K562 (cell line): ENCODE measurements at regions not wholly inside any gene's neighbourhood (a gene's known extent, or its start where the extent isn't known, plus 50 kb on each side); places are given as distances from the start of the nearest gene placed in this dataset.

Source experiments
- ATAC-seq: fragments of 200-7000 bp; cut with Tn5 transposase; 3 replicates; pipeline ENCODE4 v1.9.1; 2020; ENCODE audit warnings: moderate library complexity
- BruUV-seq: library from RNA; stranded (reverse); fragments of 400-500 nt; replicated peaks from 2 replicates; lab custom pipeline; 2021; lab: Mats Ljungman, UMichigan
- CTCF ChIA-PET: fragments of 300-600 bp; formaldehyde crosslinking; extraction: SDS; loops from one replicate; lab custom pipeline; 2021; ENCODE audit warnings: low intra/inter-chr PET ratio; lab: Yijun Ruan, JAX
- POLR2A ChIA-PET: fragments of 300-600, 350-650 bp; sonication (Branson Sonifier 250); formaldehyde crosslinking; extraction: SDS; loops from one replicate; lab custom pipeline; 2021; ENCODE audit warnings: antibody characterized with exemption, inconsistent platforms; lab: Yijun Ruan, JAX
- DNase-seq, 4 experiments: peaks; one replicate each; pipeline versions ENCODE4 v3.0.0 to v3.0.0-alpha.2; 2011 to 2018; ENCODE audit warnings: low spot score in 3 of 4, mixed read lengths in 3 of 4; ENCODE audit errors: extremely low read depth in 1 of 4
- FAIRE-seq: peaks from 2 replicates; lab custom pipeline; 2011; peaks lifted over from hg19 to GRCh38; lab: Jason Lieb, UNC
- H2AFZ ChIP-seq: 2 replicates; pipeline ENCODE4 v1.6.0; 2011; ENCODE audit warnings: low read depth, low read length, control low read depth, inconsistent platforms
- H3K27ac ChIP-seq: fragments of 200-600 bp; 3 replicates; pipeline ENCODE4 v1.8.0; 2011; ENCODE audit warnings: low read depth, mild to moderate bottlenecking, control low read depth, inconsistent platforms, low read length, moderate library complexity, mixed read lengths; ENCODE audit errors: extremely low read depth
- H3K27me3 ChIP-seq, 2 experiments: fragments of 300-600 bp in 1 of 2; 2 replicates in 1 of 2; 3 replicates in 1 of 2; pipeline versions ENCODE4 v1.6.0 to v1.8.0; 2011; ENCODE audit warnings: inconsistent platforms in 2 of 2, low read length in 2 of 2, mild to moderate bottlenecking in 1 of 2, mixed read lengths in 1 of 2, moderate library complexity in 1 of 2; ENCODE audit not compliant: control insufficient read depth in 2 of 2, insufficient read depth in 2 of 2
- H3K36me3 ChIP-seq: fragments of 300-600 bp; 3 replicates; pipeline ENCODE4 v1.8.0; 2011; ENCODE audit warnings: mild to moderate bottlenecking, low read length, inconsistent platforms; ENCODE audit not compliant: control insufficient read depth, insufficient read depth
- H3K4me1 ChIP-seq, 2 experiments: fragments of 200-600 bp in 1 of 2; replicated peaks in 1 of 2; 2 replicates in 1 of 2; 3 replicates in 1 of 2; pipeline versions ENCODE4 v1.5.1 to v1.8.0; 2011; ENCODE audit warnings: inconsistent platforms in 2 of 2, low read length in 2 of 2, mild to moderate bottlenecking in 1 of 2, mixed read lengths in 1 of 2, moderate library complexity in 1 of 2; ENCODE audit not compliant: control insufficient read depth in 2 of 2, insufficient read depth in 2 of 2
- H3K4me2 ChIP-seq: 2 replicates; pipeline ENCODE4 v1.6.1; 2011; ENCODE audit warnings: low read length, control low read depth, inconsistent platforms, mixed read lengths; ENCODE audit not compliant: insufficient read depth
- H3K4me3 ChIP-seq: fragments of 200-600 bp; sonication (generic), shearing (Covaris generic); 2 replicates; pipeline ENCODE4 v1.5.1; 2016; ENCODE audit warnings: control low read depth, inconsistent platforms
- H3K79me2 ChIP-seq: fragments of 200-600 bp; 3 replicates; pipeline ENCODE4 v1.8.0; 2011; ENCODE audit warnings: low read length, inconsistent platforms; ENCODE audit not compliant: control insufficient read depth, insufficient read depth
- H3K9ac ChIP-seq, 2 experiments: 2 replicates each; pipeline versions ENCODE4 v1.6.0 to v1.6.1; 2011; ENCODE audit warnings: low read depth in 2 of 2, low read length in 2 of 2, control low read depth in 1 of 2, inconsistent platforms in 1 of 2, mild to moderate bottlenecking in 1 of 2, mixed read lengths in 1 of 2; ENCODE audit not compliant: insufficient read depth in 1 of 2
- H3K9me1 ChIP-seq: one replicate; pipeline ENCODE4 v1.6.0; 2011; ENCODE audit warnings: inconsistent platforms, mild to moderate bottlenecking, low read length, moderate library complexity; ENCODE audit not compliant: control insufficient read depth, insufficient read depth
- H3K9me3 ChIP-seq: replicated peaks from 2 replicates; pipeline ENCODE4 v1.5.1; 2011; ENCODE audit warnings: low read depth, low read length, inconsistent platforms; ENCODE audit not compliant: control insufficient read depth, insufficient read depth
- H4K20me1 ChIP-seq: replicated peaks from 2 replicates; pipeline ENCODE4 v1.6.1; 2011; ENCODE audit warnings: low read length, inconsistent platforms, mixed read lengths; ENCODE audit not compliant: control insufficient read depth, insufficient read depth
- ARID2 ChIP-seq: fragments of 450-650 bp; IDR thresholded peaks from 2 replicates; pipeline ENCODE4 v1.6.1; 2017; ENCODE audit warnings: antibody characterized with exemption, mild to moderate bottlenecking
- ARID3A ChIP-seq: IDR thresholded peaks from 2 replicates; pipeline ENCODE4 v1.6.1; 2012; ENCODE audit warnings: low read depth, low read length, improper control_type of control experiment, borderline replicate concordance
- C11orf30 ChIP-seq: fragments of 450-650 bp; IDR thresholded peaks from 2 replicates; pipeline ENCODE4 v1.6.1; 2016; ENCODE audit warnings: low read depth, mild to moderate bottlenecking
- E2F3 ChIP-seq: fragments of 250-450 bp; sonication (Bioruptor Pico); IDR thresholded peaks from 2 replicates; pipeline ENCODE4 v1.4.0; 2020; ENCODE audit warnings: mild to moderate bottlenecking
- GATAD2B ChIP-seq: fragments of 450-650 bp; IDR thresholded peaks from 2 replicates; pipeline ENCODE4 v1.6.1; 2017; ENCODE audit warnings: mild to moderate bottlenecking, borderline replicate concordance
- KAT2B ChIP-seq: IDR thresholded peaks from one replicate; pipeline ENCODE4 v1.6.1; 2012; ENCODE audit warnings: low read depth, mild to moderate bottlenecking, control low read depth, inconsistent platforms, low read length, moderate library complexity
- KDM1A ChIP-seq, 2 experiments: fragments of 450-650 bp; IDR thresholded peaks; 2 replicates each; pipeline ENCODE4 v1.6.1; 2016; ENCODE audit warnings: mild to moderate bottlenecking in 2 of 2
- MAFG ChIP-seq: fragments of 450-650 bp; conservative IDR thresholded peaks from 2 replicates; pipeline ENCODE4 v1.6.1; 2016; ENCODE audit warnings: missing genetic modification characterization, missing compliant biosample characterization
- POLR2H ChIP-seq: IDR thresholded peaks from 2 replicates; pipeline ENCODE4 v1.6.1; 2016; ENCODE audit warnings: missing genetic modification characterization, low read depth, mild to moderate bottlenecking, control low read depth, missing compliant biosample characterization, moderate library complexity
- TBL1XR1 ChIP-seq, 2 experiments: IDR thresholded peaks; 2 replicates each; pipeline ENCODE4 v1.6.1; 2012; ENCODE audit warnings: improper control_type of control experiment in 2 of 2, low read length in 2 of 2, mild to moderate bottlenecking in 1 of 2
- U2AF2 ChIP-seq: fragments of 200-400 bp; formaldehyde crosslinking; optimal IDR thresholded peaks from 2 replicates; pipeline ENCODE3; 2017; ENCODE audit warnings: low read depth, mild to moderate bottlenecking, low read length
- ZBTB9 ChIP-seq: fragments of 450-650 bp; formaldehyde crosslinking; IDR thresholded peaks from 2 replicates; pipeline ENCODE4 v1.4.0; 2020; ENCODE audit warnings: mild to moderate bottlenecking, moderate library complexity
- ZKSCAN8 ChIP-seq: fragments of 200-800 bp; sonication (Bioruptor generic); IDR thresholded peaks from 2 replicates; pipeline ENCODE4 v1.6.1; 2016; ENCODE audit warnings: missing genetic modification characterization, missing compliant biosample characterization
- ZNF316 ChIP-seq: fragments of 450-650 bp; IDR thresholded peaks from 2 replicates; pipeline ENCODE4 v1.6.1; 2016
- WGBS: fragments of 100-300 bp; shearing (Covaris generic); methylation state at CpG from one replicate; pipeline ENCODE4 v1.1.6; 2016; ENCODE audit warnings: low coverage, mixed read lengths; ENCODE audit not compliant: insufficient coverage; ENCODE audit errors: missing lambda C conversion rate; 5-methylcytosine and 5-hydroxymethylcytosine counted together
- in situ Hi-C: fragments of 300-500 bp; cut with MboI; formaldehyde crosslinking; loops from 4 replicates; pipeline ENCODE4 v1.15.0; 2018; ENCODE audit warnings: inconsistent platforms, mixed read lengths
- intact Hi-C: fragments of 100-400 bp; cut with micrococcal nuclease; formaldehyde crosslinking; loops from 2 replicates; pipeline ENCODE4 v1.14.2; 2022

- no peaks in the 10 kb centered on the region for H3K4me1 ChIP-seq
- in situ Hi-C loops, result no loop called here
- no peak overlapping the region for H3K4me2 ChIP-seq
- DNase-seq (no peak), ATAC-seq (no peak)
- no peak overlapping the region for H2AFZ ChIP-seq
- no peaks in the 10 kb centered on the region for H3K9me3 ChIP-seq
- POLR2A ChIA-PET, result no interaction called here
- H3K79me2 ChIP-seq, result no peaks in the 10 kb centered on the region
- TF ChIP-seq MAFG (tag) (peak; percentile 43; the same call in 1 of the 2 replicates), C11orf30 (peak; percentile 26; the same call in 1 of the 2 replicates), ZNF316 (peak; percentile 70), U2AF2 (no peak)
- TF ChIP-seq, all 486 proteins: peak for 3
- no peaks in the 10 kb centered on the region for H3K9me1 ChIP-seq
- H3K36me3 ChIP-seq, result no peaks in the 10 kb centered on the region
- no TSS peak for BruUV-seq
- H4K20me1 ChIP-seq, result no peaks in the 10 kb centered on the region
- no peaks in the 10 kb centered on the region for H3K27me3 ChIP-seq
- intact Hi-C loops, result no loop called here
- CTCF ChIA-PET, result no interaction called here
- no peak overlapping the region for H3K4me3 ChIP-seq
- 0% methylated on average over 2 of the region's 2 CpGs for WGBS
- no peak overlapping the region for H3K27ac ChIP-seq
- no peak for FAIRE-seq
- H3K9ac ChIP-seq, result no peak overlapping the region
These were observed 256.2 kb downstream of the MAN2A1 start for GRCh38 chr5:109945723-109946480.

GRCh38 chr5:109946610-109947009 lies 256.9 kb downstream of the MAN2A1 start:
- ChIA-PET POLR2A (interaction anchor here (0.6 kb wide), 1 partner anchor 110 kb away, joined by 3 read pairs; no protein-coding TSS in a partner anchor), CTCF (no interaction called here)
- Histone ChIP-seq H3K9me3 (no peaks in the 10 kb centered on the region), H3K4me2 (no peak overlapping the region), H3K79me2 (no peaks in the 10 kb centered on the region), H3K4me1 (no peaks in the 10 kb centered on the region), H3K27ac (no peak overlapping the region), H4K20me1 (no peaks in the 10 kb centered on the region), H3K9me1 (no peaks in the 10 kb centered on the region), H3K27me3 (no peaks in the 10 kb centered on the region), H3K4me3 (no peak overlapping the region), H2AFZ (no peak overlapping the region), H3K36me3 (no peaks in the 10 kb centered on the region), H3K9ac (no peak overlapping the region)
- FAIRE-seq (no peak), ATAC-seq (no peak), DNase-seq (no peak)
- 4% methylated on average over 4 of the region's 4 CpGs for WGBS
- in situ Hi-C loops (no loop called here), intact Hi-C loops (no loop called here)
- no TSS peak for BruUV-seq
- no peak for TF ChIP-seq ARID3A
- no peak for TF ChIP-seq ARID2
- TF ChIP-seq KDM1A (IDR thresholded peaks at IDR 0.05), result no peak
- no peak for TF ChIP-seq ZKSCAN8
- TF ChIP-seq KAT2B, result no peak
- no peak for TF ChIP-seq ZBTB9 (CRISPR knock-in tag)
- TF ChIP-seq TBL1XR1 (IDR thresholded peaks at IDR 0.05; ENCODE audit: low read length in 2 of 2), result no peak
- TF ChIP-seq GATAD2B, result no peak
- no peak for TF ChIP-seq E2F3 (CRISPR knock-in tag)
- TF ChIP-seq POLR2H (tag), result no peak
